ENCODE measurements at regions not wholly inside any gene's neighbourhood (a gene's known extent, or its start where the extent isn't known, plus 50 kb on each side); places are given as distances from the start of the nearest gene placed in this dataset.
A peak's percentile ranks its signal among the peaks of the same experiment; 100 is the strongest.

DNA sequence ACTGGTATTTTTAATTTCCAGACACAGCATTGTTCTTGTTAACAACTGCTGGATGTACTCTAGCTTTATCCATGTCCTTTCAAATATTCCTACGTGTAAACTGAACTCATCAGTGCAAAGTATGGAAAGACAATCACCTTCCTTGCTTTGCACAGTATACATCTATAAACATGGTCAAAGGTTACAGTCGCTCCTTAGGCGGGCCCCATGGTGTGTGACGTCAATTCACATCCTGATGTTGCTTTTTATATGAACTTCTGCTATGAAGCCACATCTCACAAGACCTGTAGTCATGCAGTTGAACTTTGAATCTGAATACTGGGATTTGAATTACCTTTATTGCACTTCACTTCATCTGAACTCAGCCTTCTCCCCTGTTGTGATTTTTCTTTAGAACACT, 447.6 kb upstream of the PSMD7 start:
- H3K36me3 Mint-ChIP-seq (ENCODE audit: low read depth), result no peaks in the 10 kb centered on the region
- no peaks in the 10 kb centered on the region for H3K27me3 Mint-ChIP-seq (ENCODE audit: insufficient read depth, low read depth, poor library complexity)
- Histone ChIP-seq H3K27ac (ENCODE audit: low read depth) (no peak overlapping the region), H3K27me3 (ENCODE audit: insufficient read depth) (no peaks in the 10 kb centered on the region), H3K4me3 (no peak overlapping the region), H3K4me1 (ENCODE audit: insufficient read depth) (no peaks in the 10 kb centered on the region), H3K36me3 (ENCODE audit: insufficient read depth) (no peaks in the 10 kb centered on the region), H2AFZ (no peak overlapping the region), H4K20me1 (replicated peaks; ENCODE audit: insufficient read depth) (no peaks in the 10 kb centered on the region), H3K4me2 (no peak overlapping the region), H3K79me2 (replicated peaks; ENCODE audit: insufficient read depth) (no peaks in the 10 kb centered on the region), H3F3A (replicated peaks; ENCODE audit: low read depth) (no peaks in the 10 kb centered on the region), H3K9me2 (ENCODE audit: insufficient read depth) (no peaks in the 10 kb centered on the region)
- no peak overlapping the region for H3K27ac Mint-ChIP-seq
- DNase-seq (ENCODE audit: low spot score) (no peak), ATAC-seq (no peak)
- H3K4me3 Mint-ChIP-seq, result no peak overlapping the region
- no peaks in the 10 kb centered on the region; the same call in 2 of the 3 replicates for H3K9me3 Mint-ChIP-seq
- peaks cover 4% of the 10 kb centered on the region; the same call in 2 of the 3 replicates for H3K4me1 Mint-ChIP-seq
- TF ChIP-seq EZH2phosphoT487 (IDR thresholded peaks at IDR 0.05; ENCODE audit: unreplicated experiment), result no peak

DNA sequence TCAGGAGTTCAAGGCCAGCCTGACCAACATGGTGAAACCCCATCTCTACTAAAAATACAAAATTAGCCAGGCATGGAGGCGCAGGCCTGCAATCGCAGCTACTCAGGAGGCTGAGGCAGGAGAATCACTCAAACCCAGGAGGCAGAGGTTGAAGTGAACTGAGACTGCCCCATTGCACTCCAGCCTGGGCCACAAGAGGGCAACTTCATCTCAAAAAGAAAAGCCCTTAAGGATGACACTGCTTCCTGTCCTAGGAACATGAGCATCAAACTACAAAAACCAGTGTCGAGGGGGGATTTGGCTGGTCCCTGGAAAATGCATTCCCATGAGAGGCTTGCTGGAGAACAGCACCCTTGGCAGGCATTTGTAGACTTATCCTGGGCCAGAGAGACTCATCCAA, 449.5 kb upstream of the PSMD7 start:
- Histone ChIP-seq H3F3A (replicated peaks; ENCODE audit: low read depth) (no peaks in the 10 kb centered on the region), H3K27ac (ENCODE audit: low read depth) (no peak overlapping the region), H3K36me3 (ENCODE audit: insufficient read depth) (no peaks in the 10 kb centered on the region), H3K4me2 (no peak overlapping the region), H3K4me3 (no peak overlapping the region), H3K27me3 (ENCODE audit: insufficient read depth) (no peaks in the 10 kb centered on the region), H2AFZ (no peak overlapping the region), H4K20me1 (replicated peaks; ENCODE audit: insufficient read depth) (no peaks in the 10 kb centered on the region), H3K79me2 (replicated peaks; ENCODE audit: insufficient read depth) (no peaks in the 10 kb centered on the region), H3K9me2 (ENCODE audit: insufficient read depth) (no peaks in the 10 kb centered on the region; the same call in 1 of the 2 replicates), H3K4me1 (ENCODE audit: insufficient read depth) (no peaks in the 10 kb centered on the region)
- no peaks in the 10 kb centered on the region for H3K27me3 Mint-ChIP-seq (ENCODE audit: insufficient read depth, low read depth, poor library complexity)
- H3K36me3 Mint-ChIP-seq (ENCODE audit: low read depth), result no peaks in the 10 kb centered on the region
- peak; percentile 72 for ATAC-seq
- TF ChIP-seq ZNF331 (CRISPR knock-in tag; IDR thresholded peaks at IDR 0.05; ENCODE audit: low read depth), result no peak
- TF ChIP-seq, protein P1, sequence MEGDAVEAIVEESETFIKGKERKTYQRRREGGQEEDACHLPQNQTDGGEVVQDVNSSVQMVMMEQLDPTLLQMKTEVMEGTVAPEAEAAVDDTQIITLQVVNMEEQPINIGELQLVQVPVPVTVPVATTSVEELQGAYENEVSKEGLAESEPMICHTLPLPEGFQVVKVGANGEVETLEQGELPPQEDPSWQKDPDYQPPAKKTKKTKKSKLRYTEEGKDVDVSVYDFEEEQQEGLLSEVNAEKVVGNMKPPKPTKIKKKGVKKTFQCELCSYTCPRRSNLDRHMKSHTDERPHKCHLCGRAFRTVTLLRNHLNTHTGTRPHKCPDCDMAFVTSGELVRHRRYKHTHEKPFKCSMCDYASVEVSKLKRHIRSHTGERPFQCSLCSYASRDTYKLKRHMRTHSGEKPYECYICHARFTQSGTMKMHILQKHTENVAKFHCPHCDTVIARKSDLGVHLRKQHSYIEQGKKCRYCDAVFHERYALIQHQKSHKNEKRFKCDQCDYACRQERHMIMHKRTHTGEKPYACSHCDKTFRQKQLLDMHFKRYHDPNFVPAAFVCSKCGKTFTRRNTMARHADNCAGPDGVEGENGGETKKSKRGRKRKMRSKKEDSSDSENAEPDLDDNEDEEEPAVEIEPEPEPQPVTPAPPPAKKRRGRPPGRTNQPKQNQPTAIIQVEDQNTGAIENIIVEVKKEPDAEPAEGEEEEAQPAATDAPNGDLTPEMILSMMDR (conservative IDR thresholded peaks at IDR 0.05; ENCODE audit: low read depth in 2 of 2), result peak; percentile 43 to 69
- no peaks in the 10 kb centered on the region; the same call in 2 of the 3 replicates for H3K9me3 Mint-ChIP-seq
- H3K4me1 Mint-ChIP-seq, result peaks cover 4% of the 10 kb centered on the region; the same call in 2 of the 3 replicates
- DNase-seq (ENCODE audit: low spot score), result peak; percentile 44
- H3K27ac Mint-ChIP-seq, result no peak overlapping the region
- H3K4me3 Mint-ChIP-seq, result no peak overlapping the region

DNA sequence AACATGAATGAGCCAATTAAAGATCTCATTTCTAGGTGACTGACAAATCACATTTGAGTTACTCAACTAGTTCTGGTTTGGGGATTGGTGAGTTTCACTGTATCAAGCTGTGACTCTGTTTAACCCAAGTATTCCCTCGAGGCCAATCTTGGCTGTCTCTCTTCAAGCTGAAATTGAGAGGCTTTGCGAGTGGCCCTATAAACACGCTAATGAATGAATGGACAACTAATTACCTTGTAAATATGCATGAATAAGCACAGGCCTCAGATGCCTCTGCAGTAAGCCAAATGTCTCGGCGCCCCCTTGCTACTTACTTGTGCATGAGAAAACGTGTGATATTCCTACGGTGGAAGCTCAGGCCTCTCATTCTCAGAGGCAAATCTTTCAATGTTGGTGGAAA, 450.3 kb upstream of the PSMD7 start:
- Histone ChIP-seq H3K79me2 (replicated peaks; ENCODE audit: insufficient read depth) (no peaks in the 10 kb centered on the region), H3K27me3 (ENCODE audit: insufficient read depth) (no peaks in the 10 kb centered on the region), H3K9me2 (ENCODE audit: insufficient read depth) (no peaks in the 10 kb centered on the region; the same call in 1 of the 2 replicates), H4K20me1 (replicated peaks; ENCODE audit: insufficient read depth) (no peaks in the 10 kb centered on the region), H3K4me3 (no peak overlapping the region), H3K36me3 (ENCODE audit: insufficient read depth) (no peaks in the 10 kb centered on the region), H2AFZ (no peak overlapping the region), H3K4me1 (ENCODE audit: insufficient read depth) (no peaks in the 10 kb centered on the region), H3K4me2 (no peak overlapping the region), H3F3A (replicated peaks; ENCODE audit: low read depth) (no peaks in the 10 kb centered on the region), H3K27ac (ENCODE audit: low read depth) (no peak overlapping the region)
- Mint-ChIP-seq H3K27ac (no peak overlapping the region), H3K4me3 (no peak overlapping the region), H3K4me1 (peaks cover 4% of the 10 kb centered on the region; the same call in 2 of the 3 replicates), H3K27me3 (ENCODE audit: insufficient read depth, low read depth, poor library complexity) (no peaks in the 10 kb centered on the region), H3K36me3 (ENCODE audit: low read depth) (no peaks in the 10 kb centered on the region), H3K9me3 (no peaks in the 10 kb centered on the region; the same call in 2 of the 3 replicates)
- TF ChIP-seq ZNF114 (CRISPR knock-in tag; IDR thresholded peaks at IDR 0.05) (no peak), ZNF331 (CRISPR knock-in tag; IDR thresholded peaks at IDR 0.05; ENCODE audit: low read depth) (no peak), REST (IDR thresholded peaks at IDR 0.05; ENCODE audit: unreplicated experiment) (no peak), JUNB (IDR thresholded peaks at IDR 0.05; ENCODE audit: unreplicated experiment) (no peak), EZH2phosphoT487 (IDR thresholded peaks at IDR 0.05; ENCODE audit: unreplicated experiment) (no peak)
- TF ChIP-seq, protein P2, sequence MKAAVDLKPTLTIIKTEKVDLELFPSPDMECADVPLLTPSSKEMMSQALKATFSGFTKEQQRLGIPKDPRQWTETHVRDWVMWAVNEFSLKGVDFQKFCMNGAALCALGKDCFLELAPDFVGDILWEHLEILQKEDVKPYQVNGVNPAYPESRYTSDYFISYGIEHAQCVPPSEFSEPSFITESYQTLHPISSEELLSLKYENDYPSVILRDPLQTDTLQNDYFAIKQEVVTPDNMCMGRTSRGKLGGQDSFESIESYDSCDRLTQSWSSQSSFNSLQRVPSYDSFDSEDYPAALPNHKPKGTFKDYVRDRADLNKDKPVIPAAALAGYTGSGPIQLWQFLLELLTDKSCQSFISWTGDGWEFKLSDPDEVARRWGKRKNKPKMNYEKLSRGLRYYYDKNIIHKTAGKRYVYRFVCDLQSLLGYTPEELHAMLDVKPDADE (IDR thresholded peaks at IDR 0.05), result no peak
- TF ChIP-seq, protein P1 (conservative IDR thresholded peaks at IDR 0.05; ENCODE audit: low read depth in 2 of 2), result peak; percentile 55 to 86
- DNase-seq (ENCODE audit: low spot score) (peak; percentile 65), ATAC-seq (peak; percentile 85)
